Activated CD4-positive, alpha-beta T cell treated with anti-CD3 and anti-CD28 coated beads, Interleukin-10, Interleukin-2, amounts not matched to agents 100 ng/mL and 50 ng/mL, durations not matched to agents 16 hours and 8 hours (primary cell): ENCODE measurements at regions not wholly inside any gene's neighbourhood (a gene's known extent, or its start where the extent isn't known, plus 50 kb on each side); places are given as distances from the start of the nearest gene placed in this dataset.
"Not testable (repeated sequence)": the region's sequence is repeated elsewhere in the genome, so short reads cannot be mapped to it uniquely, and the experiment has no call there.

ENCODE experiments used
- DNase-seq: peaks from one replicate; pipeline ENCODE4 v3.0.0-alpha.2; 2020

DNA sequence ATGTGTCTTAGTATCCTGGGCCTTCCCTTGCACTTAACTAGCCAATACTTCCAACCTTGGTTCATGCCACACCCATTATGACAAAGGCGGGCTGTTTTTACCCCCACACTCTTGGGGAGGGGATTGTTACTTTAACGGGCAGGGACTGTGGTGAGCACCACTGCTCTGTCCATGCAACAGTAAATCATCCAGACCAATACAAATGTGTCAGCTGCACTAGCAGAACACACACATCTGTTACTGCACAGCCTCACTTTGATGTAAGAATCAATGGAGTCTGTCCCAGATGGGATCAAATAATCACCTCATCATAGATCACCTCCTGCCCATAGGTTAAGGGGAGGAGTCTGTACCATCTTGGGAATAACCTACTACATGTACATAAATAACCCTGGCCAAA, 58.1 kb downstream of the NPAP1 start:
- DNase-seq, result no peak

DNA sequence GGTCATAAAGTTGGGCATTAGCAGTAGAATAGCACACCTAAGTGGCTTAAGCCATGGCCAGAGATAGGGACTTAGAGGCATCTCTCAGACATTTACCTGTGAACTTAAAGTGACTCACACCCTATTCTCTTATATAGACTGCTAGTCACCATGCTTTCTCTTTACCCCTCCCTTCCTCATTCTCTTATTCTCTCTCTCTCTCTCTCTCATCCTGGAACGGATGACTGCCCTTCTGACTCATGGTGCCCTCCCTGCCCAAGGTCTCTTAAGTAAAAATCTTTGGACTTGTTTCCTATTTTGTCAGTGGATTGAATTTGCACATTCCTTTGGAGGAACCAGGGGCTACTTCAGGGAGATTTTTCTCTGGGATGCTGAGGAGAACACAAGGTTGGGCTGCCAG, 58.8 kb downstream of the NPAP1 start:
- DNase-seq, result no peak

DNA sequence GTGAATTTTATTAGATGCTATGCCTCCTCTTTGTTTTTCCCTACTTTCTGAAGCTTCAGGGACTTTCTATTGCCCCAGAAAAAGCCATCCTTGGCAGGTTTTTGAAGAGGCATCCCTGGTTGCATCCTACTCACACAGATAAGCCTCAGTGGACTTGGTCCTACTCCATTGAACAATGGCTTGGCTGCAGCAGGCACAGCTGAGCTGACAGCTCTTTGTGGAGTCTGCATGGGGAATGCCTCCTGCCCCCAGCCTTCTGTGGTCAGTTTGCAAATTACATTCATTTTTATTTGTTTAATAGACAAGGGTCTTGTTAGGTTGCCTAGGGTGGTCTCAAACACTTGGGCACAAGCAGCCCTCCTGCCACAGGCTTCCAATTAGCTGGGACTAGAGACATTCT, 69.7 kb downstream of the NPAP1 start:
- DNase-seq, result no peak

DNA sequence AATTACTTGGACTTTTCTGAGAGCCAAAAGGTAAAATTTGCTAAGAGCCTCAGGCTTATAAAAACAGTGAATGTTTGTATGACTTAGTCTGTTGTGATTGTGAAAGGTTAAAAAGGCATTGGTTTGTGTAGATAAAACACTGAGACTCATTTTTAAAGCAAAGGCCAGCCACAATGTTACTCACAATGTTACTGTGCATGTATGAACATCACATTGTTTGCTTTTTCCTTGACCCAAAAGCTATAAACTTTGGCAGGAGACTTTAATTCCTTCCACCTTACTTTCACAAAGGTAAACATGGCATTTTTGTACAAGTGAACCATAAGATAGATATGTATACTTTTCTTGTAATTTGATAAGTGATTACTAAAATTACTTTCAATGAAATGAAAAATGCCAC, 70.5 kb downstream of the NPAP1 start:
- no peak for DNase-seq

DNA sequence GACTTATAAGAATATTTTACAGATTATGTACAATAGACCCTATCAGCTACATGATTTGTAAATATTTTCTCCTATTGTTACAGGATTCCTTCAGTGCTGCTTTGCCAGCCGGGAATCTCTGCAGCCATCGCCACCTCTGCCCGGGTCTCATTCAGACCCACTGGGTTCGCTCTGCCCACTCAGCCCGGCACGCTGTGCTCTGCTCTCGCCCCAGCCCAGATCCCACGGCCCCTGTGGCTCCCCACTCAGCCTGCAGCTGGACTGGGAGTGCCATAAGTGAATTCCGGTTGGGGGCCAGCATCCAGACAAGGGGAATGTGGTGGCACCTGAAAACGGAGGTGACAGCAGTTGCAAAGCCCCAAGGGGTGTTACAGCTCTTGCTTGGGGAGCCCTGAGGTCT, 71.8 kb downstream of the NPAP1 start:
- DNase-seq, result no peak

DNA sequence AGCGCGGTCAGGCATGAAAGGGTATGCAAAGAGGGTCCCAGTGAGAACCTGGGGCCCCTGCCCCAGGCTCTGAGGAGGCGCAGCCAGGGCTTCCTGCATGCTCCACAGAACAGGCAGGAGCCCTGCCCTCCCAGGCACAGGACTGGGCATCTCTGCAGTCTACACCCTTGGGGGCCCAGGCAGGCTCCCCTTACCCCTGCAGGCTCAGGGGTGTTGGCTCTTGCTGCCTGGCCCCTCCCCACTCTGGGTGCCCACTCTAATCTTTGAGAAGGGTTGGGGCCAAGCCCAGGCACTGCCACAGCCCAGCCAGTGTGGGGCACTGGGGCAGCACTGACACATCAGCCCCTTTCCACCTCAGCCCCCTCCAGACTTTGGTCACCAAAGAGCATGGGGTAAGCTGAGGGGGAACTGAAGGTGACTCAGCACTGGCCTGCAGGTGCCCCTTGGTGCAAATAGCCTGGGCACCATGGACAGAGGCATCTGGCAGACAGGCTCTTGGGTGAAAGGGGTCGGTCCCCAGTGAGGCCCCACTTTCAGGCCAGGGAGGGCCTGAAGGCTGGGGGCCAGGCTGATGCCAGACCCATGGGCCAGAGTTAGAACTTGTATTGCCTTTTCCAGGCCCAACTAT, 73.4 kb downstream of the NPAP1 start:
- no peak for DNase-seq

DNA sequence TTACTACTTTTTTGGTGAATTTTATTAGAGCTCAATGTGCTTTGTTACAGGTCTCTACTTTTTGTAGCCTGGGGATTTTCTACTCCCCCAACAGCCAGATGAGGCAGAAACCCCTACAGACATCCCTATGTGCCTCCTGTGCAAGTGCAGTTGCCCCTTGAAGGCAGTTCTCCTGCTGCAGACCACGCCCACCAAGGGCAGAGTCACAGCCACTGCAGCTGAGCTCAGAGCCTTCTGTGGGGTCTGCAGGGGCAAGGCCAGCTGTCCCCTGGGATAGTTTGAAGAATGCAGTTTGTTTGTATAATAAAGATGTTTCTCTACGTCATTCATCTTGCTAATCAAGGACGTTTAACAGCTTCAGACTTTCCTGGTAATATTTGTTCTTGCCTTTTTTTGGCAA, 76.8 kb downstream of the NPAP1 start:
- no peak for DNase-seq

DNA sequence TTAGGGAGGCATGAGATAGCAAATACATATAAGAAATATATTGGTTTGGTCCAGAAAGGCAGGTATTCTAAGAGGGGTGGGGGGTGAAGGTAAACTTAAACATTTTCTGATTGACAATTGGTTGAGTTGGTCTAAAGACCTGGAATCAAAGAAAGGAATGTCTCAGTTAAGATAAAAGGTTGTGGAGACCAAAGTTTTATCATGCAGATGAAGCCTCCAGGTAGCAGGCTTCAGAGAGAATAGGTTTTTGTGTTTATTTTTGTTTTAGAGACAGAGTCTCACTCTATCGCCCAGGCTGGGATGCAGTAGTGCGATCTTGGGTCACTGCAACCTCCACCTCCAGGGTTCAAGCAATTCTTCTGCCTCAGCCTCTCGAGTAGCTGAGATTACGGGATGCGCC, 80.5 kb downstream of the NPAP1 start:
- DNase-seq, result no peak

DNA sequence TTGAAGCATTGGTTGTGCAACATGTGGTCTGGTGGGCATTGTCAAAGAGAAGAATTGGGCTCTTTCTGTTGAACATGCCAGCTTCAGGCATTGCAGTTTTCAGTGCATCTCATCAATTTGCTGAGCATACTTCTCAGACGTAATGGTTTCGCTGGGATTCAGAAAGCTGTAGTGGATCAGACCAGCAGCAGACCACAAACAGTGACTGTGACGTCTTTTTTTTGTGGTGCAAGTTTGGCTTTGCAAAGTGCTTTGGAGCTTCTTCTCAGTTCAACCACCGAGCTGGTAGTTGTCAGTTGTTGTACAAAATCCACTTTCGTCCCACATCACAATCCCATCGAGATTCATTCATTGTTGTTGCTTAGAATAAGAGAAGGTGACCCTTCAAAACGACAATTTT, 84.5 kb downstream of the NPAP1 start:
- DNase-seq, result no peak

DNA sequence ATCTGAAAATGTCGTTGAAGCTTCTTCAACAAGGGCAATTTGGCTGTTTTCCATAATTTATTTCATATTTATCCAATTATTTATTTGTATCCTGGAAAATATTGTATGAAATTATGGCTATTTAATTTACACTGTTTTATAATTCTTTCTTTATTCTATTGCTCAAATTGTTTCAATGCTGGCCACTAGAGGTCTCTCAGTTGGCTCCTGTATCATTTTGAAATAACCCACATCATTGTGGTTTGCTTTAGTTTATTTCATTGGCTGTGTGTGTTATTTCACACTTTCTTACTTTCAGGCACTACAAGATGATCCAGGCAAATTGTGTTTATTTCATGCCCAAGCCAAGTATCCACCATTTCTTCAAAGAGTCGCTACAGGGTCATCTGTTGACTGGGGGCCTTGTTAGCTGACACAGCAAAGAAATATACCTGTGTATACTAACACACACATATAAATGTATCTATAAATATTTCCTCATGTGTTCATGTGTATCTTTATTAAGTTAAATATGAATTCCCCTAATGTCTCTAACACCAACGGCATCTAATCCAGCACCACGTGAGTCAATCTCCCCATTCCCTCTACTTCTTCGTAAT, 86.2 kb downstream of the NPAP1 start:
- DNase-seq, result no peak

DNA sequence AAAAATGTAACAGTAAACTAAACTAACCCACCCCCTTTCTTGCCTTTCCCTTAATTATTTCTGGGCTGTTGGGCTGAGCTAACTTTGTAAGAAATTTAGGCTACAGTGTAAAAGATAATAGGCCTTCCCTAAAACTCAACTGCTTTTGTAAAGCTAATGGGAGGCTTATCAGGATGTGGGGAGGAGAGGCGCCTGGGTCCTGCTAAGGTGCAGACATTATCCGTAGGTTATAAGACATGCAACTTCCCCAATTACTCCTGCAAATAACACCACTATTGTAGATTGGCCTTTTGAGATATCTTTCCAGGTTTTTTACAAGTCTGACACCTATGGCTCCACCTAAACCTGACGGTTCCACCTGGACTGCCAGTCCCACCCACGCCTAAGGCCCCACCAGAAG, 88.3 kb downstream of the NPAP1 start:
- no peak for DNase-seq

DNA sequence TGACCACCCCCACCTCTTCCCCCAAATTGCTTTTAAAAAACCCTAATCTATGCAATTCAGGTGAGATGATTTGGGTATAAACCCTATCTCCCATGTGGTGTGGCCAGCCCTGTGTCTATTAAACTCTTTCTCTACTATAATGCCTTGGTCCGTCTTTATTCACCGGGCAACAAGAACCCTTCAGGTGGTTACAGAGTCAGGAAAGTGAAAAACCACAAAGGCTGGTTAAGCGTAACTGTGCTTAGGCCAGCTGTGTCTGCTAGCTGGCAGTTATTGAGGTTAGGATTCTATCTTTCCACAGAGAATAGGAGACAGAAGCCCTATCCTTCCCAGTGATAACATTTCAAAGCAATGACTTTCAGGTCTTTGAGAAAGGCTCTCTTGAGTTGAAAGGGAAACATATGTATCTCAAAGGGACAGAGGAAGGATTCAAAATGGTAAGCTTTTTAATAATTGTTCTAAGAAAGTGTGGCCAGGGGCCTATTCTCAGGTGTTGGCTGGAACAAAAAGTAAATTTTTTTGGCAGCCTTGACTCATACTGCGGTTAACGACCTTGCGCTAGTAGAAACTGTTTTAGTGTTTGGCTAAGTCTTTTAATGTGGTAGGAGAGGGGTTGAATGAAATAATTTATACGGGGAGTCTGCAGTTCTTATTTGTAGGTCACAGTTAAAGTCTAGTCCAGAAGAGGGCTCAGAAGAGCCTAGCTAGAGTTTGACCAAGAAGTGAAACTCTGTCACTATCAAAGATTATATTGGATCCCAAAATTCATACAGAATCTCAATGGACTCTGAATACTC, 89.0 kb downstream of the NPAP1 start:
- DNase-seq, result no peak

DNA sequence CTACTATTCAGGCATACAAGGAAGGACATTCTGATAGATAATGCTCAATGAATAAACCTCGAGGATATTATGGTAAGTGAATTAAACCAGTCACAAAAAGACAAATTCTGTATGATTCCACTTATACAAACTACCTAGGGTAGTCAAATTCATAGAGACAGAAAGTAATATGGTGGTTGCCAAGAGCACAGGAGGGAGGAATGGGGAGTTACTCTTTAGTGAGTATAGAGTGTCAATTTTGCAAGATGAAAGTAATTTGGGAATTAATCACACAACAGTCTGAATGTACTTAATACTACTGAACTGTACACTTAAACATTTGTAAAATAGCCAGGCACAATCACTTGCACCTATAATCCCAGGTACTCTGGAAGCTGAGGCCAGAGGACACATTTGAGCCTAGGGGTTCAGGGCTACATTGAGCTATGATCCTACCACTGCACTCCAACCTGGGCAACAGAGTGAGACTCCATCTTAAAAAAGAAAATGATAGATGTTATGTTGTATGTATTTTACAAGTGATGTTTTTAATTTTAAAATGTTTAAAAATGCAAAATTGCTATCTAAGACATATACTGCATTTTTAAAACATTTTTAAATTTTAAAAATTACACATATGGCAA, 91.0 kb downstream of the NPAP1 start:
- DNase-seq, result no peak

DNA sequence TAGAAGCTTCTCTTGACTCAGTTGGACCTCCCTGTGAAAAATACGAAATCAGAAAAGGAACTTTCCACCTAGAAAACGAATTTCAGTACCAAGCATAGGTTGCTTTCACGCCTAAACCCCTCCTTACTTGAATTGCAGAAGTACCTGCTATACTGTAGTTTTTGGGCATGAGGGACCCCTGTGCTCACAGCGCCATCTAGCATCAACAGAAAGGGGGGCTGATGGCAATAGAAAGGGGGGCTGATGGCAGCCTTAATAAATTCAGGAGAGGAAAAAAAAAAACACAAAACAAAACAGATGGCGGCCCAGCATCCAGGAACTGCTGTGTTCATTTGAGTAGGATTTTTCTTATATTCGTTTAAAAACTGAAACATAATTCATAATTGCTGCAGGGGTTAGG, 96.7 kb downstream of the NPAP1 start:
- DNase-seq, result no peak

DNA sequence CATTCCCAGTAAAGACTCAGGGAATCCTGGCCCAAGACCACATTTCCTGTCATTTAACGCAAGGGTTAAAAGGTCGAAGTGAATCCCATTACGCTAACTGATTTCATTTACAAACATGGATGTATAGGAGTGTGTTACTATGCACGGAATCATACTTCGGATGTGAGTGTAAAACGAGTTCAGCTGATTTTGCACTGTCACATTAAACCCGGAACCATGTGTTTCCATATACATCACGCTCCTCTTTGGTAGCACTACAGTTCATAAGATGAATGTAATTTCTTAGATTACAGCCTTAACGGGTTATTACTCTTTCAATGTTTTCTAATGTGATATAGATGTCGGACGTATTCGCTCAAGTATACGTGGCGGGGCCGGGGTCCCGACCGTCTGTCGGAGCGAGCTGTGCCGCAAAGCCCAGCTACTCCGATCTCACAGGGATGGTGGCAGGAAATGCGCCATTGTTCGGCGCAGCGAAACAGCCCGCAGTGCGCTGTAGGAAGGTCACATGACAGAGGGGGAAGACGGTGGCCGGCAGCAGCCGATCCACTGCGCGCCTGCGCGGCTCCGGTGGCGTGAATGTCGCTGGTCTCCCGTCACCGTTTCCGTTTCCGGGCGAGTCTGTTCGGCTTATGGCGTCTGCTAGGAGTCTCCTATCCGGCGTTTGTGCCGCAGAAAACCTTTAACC, 97.3 kb downstream of the NPAP1 start:
- peak; percentile 77 for DNase-seq

DNA sequence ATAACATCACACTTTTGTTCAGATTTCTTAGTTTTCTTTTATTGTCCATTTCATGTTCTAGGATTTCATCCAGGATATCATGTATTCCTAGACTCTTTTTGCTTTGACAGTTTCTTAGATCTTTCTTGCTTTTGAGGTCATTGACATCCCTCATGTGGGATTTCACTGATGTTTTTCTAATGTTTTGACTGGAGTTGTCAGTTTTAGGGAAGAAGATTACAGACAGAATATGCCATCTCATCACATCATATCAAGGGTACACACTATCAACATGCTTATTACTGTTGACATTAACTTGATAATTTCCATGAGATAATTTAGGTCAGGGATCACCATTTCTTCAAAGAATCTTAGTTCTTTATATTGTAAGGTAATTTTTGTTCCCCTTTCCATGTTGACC, 101.7 kb downstream of the NPAP1 start:
- DNase-seq, result no peak

DNA sequence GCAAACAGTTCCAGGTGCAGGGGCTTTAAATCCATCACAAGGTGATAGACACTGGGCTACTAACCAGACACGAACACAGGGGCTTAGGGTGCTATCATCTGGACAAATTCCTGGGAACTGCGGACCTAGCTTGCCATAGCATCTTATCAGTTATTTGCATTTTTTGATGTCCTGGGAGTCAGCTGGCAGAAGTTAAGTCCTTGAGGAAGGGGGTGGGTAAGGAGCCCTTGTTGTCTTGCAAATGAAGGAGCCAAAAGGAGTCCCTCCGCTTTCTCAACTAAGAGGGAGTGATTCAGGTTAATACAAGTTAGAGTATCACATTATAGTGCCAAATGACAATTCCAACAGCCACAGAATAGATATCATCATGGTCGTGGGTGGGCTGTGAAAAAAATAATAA, 108.9 kb downstream of the NPAP1 start:
- no peak for DNase-seq

DNA sequence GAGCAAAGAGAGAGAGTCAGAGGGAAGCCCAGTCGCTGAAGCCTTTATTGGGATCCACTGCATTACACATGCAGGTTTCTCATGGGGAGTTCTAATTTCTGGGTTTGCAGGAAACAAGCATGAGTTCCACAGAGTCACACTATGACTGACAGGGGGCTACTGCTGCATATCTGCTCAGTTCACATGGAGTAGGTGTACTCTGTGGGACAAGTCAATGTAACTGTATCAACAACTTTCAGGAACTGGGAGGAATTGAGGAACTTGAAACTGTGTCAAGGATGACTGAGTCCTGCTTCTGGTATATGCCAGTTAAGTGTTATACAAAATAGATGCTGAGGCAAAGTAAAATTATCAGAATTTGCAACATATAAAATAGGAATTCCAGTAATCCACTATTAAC, 110.8 kb downstream of the NPAP1 start:
- no peak for DNase-seq

DNA sequence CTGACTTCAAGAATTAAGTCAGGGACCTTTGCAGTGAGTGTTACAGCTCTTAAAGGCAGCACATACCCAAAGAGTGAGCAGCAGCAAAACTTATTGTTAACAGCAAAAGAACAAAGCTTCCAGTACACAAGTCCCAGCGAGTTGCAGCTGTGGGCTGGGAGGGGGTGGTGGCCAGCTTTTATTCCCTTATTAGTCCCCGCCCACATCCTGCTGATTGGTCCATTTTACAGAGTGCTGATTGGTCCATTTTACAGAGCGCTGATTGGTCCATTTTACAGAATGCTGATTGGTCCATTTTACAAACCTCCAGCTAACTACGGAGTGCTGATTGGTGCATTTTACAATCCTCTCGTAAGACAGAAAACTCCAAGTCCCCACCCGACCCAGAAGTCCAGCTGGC, 127.0 kb downstream of the NPAP1 start:
- not testable (repeated sequence) for DNase-seq

DNA sequence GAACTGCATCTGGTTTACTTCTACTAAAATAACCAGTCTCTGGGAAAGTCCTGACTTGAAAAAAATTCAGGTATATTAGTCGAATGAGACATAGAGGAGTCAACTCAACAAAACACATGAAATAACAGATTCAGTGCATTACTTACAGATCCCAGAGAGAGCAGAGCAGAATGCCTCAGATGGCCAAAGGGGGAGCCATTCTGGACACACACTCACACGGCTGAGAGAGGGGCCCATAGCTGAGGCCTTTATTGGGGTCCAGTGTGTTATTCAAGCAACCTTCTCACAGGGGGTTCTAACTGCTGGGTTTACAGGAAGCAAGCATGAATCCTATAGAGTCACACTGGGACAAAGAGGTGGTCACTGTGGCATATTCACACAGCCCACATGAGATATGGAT, 135.1 kb upstream of the SNRPN start:
- DNase-seq, result no peak

DNA sequence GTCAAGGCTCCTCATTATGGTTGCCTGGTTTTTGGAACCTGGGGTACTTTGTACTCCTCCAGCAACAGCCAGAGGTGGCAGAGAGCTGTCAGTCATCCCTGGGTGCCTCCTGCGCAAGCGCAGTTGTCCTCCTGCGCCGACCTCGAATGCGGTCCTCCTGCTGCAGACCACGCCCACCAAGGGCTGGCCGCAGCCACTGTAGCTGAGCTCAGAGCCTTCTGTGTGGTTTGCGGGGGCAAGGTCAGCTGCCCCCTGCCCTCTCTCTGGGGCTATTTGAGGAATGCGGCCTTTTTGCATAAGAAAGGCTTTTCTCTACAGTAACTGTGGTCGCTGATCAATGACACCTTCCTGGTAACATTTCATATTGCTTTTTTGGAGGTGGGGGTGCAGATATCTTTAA, 131.3 kb upstream of the SNRPN start:
- no peak for DNase-seq

DNA sequence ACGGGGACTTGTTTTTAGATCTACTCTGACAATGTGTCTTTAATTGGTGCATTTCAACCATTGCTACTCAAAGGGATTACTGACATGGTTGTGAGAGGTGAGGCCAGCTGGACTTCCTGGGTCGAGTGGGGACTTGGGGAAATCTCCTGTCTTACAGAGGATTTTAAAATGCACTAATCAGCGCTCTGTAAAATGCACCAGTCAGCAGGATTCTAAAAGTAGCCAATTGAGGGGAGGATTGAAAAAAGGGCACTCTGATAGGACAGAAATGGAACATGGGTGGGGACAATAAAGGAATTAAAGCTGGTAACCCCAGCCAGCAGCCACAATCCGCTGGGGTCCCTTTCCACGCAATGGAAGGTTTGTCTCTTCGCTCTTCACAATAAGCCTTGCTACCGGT, 122.5 kb upstream of the SNRPN start:
- DNase-seq, result no peak

DNA sequence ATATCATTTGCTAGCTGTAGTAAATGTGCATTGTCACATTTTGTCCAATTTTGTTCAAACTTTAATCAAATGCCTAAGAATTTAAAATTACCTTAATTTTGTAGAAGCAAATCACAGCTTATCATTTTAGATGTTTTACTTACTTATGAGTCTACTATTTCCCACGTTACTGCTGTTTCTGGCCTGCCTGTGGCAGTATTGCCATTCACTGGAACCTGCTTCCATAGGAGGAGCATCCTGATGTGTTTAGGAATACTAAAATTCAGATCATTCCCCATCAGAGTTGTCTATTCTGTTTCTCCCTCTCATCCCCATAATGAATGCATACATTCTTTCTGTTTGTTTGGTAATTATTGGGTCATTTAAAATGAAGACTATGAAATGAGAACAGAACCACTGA, 119.5 kb upstream of the SNRPN start:
- DNase-seq, result no peak

DNA sequence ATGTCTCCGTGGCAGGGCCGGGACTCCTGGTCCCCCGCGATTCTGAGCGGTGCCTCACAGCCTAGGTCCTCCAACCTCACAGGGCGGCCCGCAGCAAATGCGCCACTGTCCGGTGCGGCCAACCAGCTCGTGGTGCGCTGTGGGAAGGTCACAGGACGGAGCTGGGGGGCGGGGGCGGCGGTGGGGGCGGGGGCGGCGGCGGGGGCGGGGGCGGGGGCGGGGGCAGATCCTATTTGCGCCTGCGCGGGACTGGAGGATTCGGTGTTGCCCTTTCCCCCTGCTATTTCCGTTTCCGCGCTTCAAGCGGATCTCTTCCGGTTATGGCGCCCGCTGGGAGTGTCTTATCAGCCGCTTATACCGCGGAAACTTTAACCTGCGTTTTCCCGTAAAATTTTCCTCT, 106.7 kb upstream of the SNRPN start:
- DNase-seq, result peak; percentile 29
